Osteocyte (in vitro differentiated cells): ENCODE measurements at regions not wholly inside any gene's neighbourhood (a gene's known extent, or its start where the extent isn't known, plus 50 kb on each side); places are given as distances from the start of the nearest gene placed in this dataset.

ENCODE experiments used
- DNase-seq: peaks from one replicate; pipeline ENCODE4 v3.0.0; 2021; ENCODE audit warnings: mixed read lengths; ENCODE audit not compliant: unreplicated experiment; ENCODE audit errors: extremely low spot score
- H3K27ac Mint-ChIP-seq: one replicate; pipeline ENCODE4 v1.8.0; 2021; ENCODE audit warnings: mild to moderate bottlenecking, mixed read lengths; ENCODE audit not compliant: unreplicated experiment
- H3K27me3 Mint-ChIP-seq: one replicate; pipeline ENCODE4 v1.8.0; 2021; ENCODE audit warnings: mixed read lengths; ENCODE audit not compliant: unreplicated experiment
- H3K36me3 Mint-ChIP-seq: one replicate; pipeline ENCODE4 v1.8.0; 2021; ENCODE audit warnings: mixed read lengths; ENCODE audit not compliant: unreplicated experiment
- H3K4me1 Mint-ChIP-seq: one replicate; pipeline ENCODE4 v1.8.0; 2021; ENCODE audit warnings: mixed read lengths; ENCODE audit not compliant: unreplicated experiment
- H3K4me3 Mint-ChIP-seq: one replicate; pipeline ENCODE4 v1.8.0; 2021; ENCODE audit warnings: mild to moderate bottlenecking, moderate library complexity, mixed read lengths; ENCODE audit not compliant: unreplicated experiment
- H3K9me3 Mint-ChIP-seq: one replicate; pipeline ENCODE4 v1.8.0; 2021; ENCODE audit warnings: mixed read lengths; ENCODE audit not compliant: unreplicated experiment
- CTCF ChIP-seq: fragments of 200-600 bp; sonication (generic); IDR thresholded peaks from 2 replicates; pipeline ENCODE4 v1.5.0; 2021; ENCODE audit warnings: antibody characterized with exemption, mild to moderate bottlenecking, moderate library complexity

- Mint-ChIP-seq H3K27ac (no peak overlapping the region), H3K9me3 (peaks cover 25% of the 10 kb centered on the region), H3K4me1 (no peaks in the 10 kb centered on the region), H3K4me3 (no peak overlapping the region), H3K36me3 (no peaks in the 10 kb centered on the region), H3K27me3 (no peaks in the 10 kb centered on the region)
- TF ChIP-seq CTCF: no peak
- no peak for DNase-seq
Observed at GRCh38 chr7:52909131-52909530, 126.3 kb upstream of the POM121L12 start.

- H3K9me3 Mint-ChIP-seq: peaks cover 15% of the 10 kb centered on the region
- no peaks in the 10 kb centered on the region for H3K4me1 Mint-ChIP-seq
- no peak overlapping the region for H3K27ac Mint-ChIP-seq
- H3K36me3 Mint-ChIP-seq: no peaks in the 10 kb centered on the region
- H3K4me3 Mint-ChIP-seq: no peak overlapping the region
- no peak for DNase-seq
- no peak for TF ChIP-seq CTCF
- no peaks in the 10 kb centered on the region for H3K27me3 Mint-ChIP-seq
Observed at GRCh38 chr7:52897713-52898112, 137.7 kb upstream of the POM121L12 start.

- H3K27ac Mint-ChIP-seq: no peak overlapping the region
- H3K9me3 Mint-ChIP-seq: peaks cover 16% of the 10 kb centered on the region
- no peaks in the 10 kb centered on the region for H3K4me1 Mint-ChIP-seq
- DNase-seq: no peak
- no peaks in the 10 kb centered on the region for H3K36me3 Mint-ChIP-seq
- TF ChIP-seq CTCF: no peak
- H3K27me3 Mint-ChIP-seq: no peaks in the 10 kb centered on the region
- H3K4me3 Mint-ChIP-seq: no peak overlapping the region
Observed at GRCh38 chr7:52897288-52897687, 138.1 kb upstream of the POM121L12 start.

GRCh38 chr7:52877240-52877639, 158.2 kb upstream of the POM121L12 start:
- Mint-ChIP-seq H3K4me3 (no peak overlapping the region), H3K27me3 (no peaks in the 10 kb centered on the region), H3K9me3 (peaks cover 53% of the 10 kb centered on the region), H3K27ac (no peak overlapping the region), H3K36me3 (no peaks in the 10 kb centered on the region), H3K4me1 (no peaks in the 10 kb centered on the region)
- no peak for DNase-seq
- TF ChIP-seq CTCF: no peak

- Mint-ChIP-seq H3K9me3 (peaks cover 55% of the 10 kb centered on the region), H3K27ac (no peak overlapping the region), H3K4me3 (no peak overlapping the region), H3K36me3 (no peaks in the 10 kb centered on the region), H3K4me1 (no peaks in the 10 kb centered on the region), H3K27me3 (no peaks in the 10 kb centered on the region)
- TF ChIP-seq CTCF: no peak
- no peak for DNase-seq
Observed at GRCh38 chr7:52876402-52876801, 159.0 kb upstream of the POM121L12 start.
